LNCAP (cell line): ENCODE measurements at regions not wholly inside any gene's neighbourhood (a gene's known extent, or its start where the extent isn't known, plus 50 kb on each side); places are given as distances from the start of the nearest gene placed in this dataset.

ENCODE experiments used
- CTCF ChIP-seq: fragments of 450-650 bp; IDR thresholded peaks from 2 replicates; pipeline ENCODE4 v1.5.1; 2017; ENCODE audit warnings: mild to moderate bottlenecking

- no peak for TF ChIP-seq CTCF
Measured at GRCh38 chr13:67554746-67555452, 324.8 kb upstream of the PCDH9 start.

GRCh38 chr13:67554286-67554685 lies 324.1 kb upstream of the PCDH9 start:
- no peak for TF ChIP-seq CTCF

- TF ChIP-seq CTCF, result no peak
Measured at GRCh38 chr13:67549331-67549730, 319.2 kb upstream of the PCDH9 start.

DNA sequence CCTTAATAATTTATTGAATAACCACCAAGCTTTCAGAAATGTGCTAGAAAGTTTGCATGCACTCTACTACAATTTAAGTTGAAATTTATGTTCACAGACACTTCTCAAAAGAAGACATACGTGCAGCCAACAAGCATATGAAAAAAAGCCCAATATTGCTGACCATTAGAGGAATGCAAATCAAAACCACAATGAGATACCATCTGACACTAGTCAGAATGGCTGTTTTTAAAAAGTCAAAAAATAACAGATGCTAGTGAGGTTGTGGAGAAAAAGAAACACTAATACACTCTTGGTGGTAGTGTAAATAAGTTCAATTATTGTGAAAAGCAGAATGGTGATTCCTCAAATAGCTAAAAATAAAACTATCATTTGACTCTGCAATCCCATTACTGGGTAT lies 308.8 kb upstream of the PCDH9 start:
- no peak for TF ChIP-seq CTCF

GRCh38 chr13:67520886-67521285 lies 290.8 kb upstream of the PCDH9 start:
- no peak for TF ChIP-seq CTCF

- no peak for TF ChIP-seq CTCF
Measured at GRCh38 chr13:67519356-67519755, 289.2 kb upstream of the PCDH9 start.

- TF ChIP-seq CTCF, result no peak
Measured at GRCh38 chr13:67518785-67519184, 288.6 kb upstream of the PCDH9 start.

DNA sequence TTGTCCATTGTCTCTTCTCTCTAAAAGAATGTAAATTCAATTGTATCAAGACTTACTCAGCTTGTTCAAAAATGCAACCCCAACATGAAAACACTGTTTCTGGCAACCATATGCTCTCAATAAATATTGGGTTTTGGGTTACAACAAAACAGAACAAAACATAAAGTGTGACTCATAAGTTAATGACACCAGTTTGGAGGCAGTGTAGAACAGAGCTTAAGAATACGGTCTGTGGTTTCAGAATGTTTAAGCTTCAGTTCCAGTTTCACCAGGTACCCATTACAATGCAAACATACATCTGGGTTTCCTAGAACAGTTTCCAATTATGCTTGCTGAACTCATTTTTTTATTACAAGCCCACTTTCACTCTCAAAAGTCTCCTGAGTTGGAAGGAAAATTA lies 285.8 kb upstream of the PCDH9 start:
- TF ChIP-seq CTCF, result no peak
